Keratinocyte (primary cell): ENCODE measurements at regions not wholly inside any gene's neighbourhood (a gene's known extent, or its start where the extent isn't known, plus 50 kb on each side); places are given as distances from the start of the nearest gene placed in this dataset.

ENCODE experiments used
- DNase-seq: peaks from one replicate; pipeline ENCODE4 v3.0.0-alpha.2; 2011; ENCODE audit warnings: low read depth, missing footprints, low spot score
- FAIRE-seq: peaks from 2 replicates; lab custom pipeline; 2011; peaks lifted over from hg19 to GRCh38; lab: Jason Lieb, UNC
- H2AFZ ChIP-seq: 2 replicates; pipeline ENCODE4 v1.6.0; 2012; ENCODE audit warnings: low read length, control low read depth, inconsistent platforms; ENCODE audit not compliant: control insufficient read depth
- H3K27ac ChIP-seq: 2 replicates; pipeline ENCODE4 v1.5.1; 2011; ENCODE audit warnings: low read length; ENCODE audit not compliant: control insufficient read depth, insufficient read depth
- H3K27me3 ChIP-seq: 3 replicates; pipeline ENCODE4 v1.6.0; 2011; ENCODE audit warnings: low read length; ENCODE audit not compliant: control insufficient read depth, insufficient read depth; ENCODE audit errors: extremely low read depth
- H3K36me3 ChIP-seq, 2 experiments: 2 replicates in 1 of 2; 3 replicates in 1 of 2; pipeline ENCODE4 v1.5.1; 2011; ENCODE audit warnings: low read length in 2 of 2, mild to moderate bottlenecking in 1 of 2; ENCODE audit not compliant: control insufficient read depth in 2 of 2, insufficient read depth in 2 of 2; ENCODE audit errors: extremely low read depth in 1 of 2
- H3K4me1 ChIP-seq: 3 replicates; pipeline ENCODE4 v1.5.1; 2011; ENCODE audit warnings: low read length; ENCODE audit not compliant: control insufficient read depth, insufficient read depth; ENCODE audit errors: extremely low read depth
- H3K4me2 ChIP-seq: 3 replicates; pipeline ENCODE4 v1.6.0; 2011; ENCODE audit warnings: low read depth, low read length; ENCODE audit not compliant: control insufficient read depth, insufficient read depth; ENCODE audit errors: extremely low read depth
- H3K4me3 ChIP-seq, 3 experiments: fragments of 200-600 bp in 1 of 3; sonication (generic) in 1 of 3; 2 replicates in 2 of 3; 3 replicates in 1 of 3; pipeline ENCODE4 v1.5.1; 2011 to 2016; ENCODE audit warnings: low read length in 3 of 3, mild to moderate bottlenecking in 3 of 3, control low read depth in 2 of 3, inconsistent platforms in 1 of 3, low read depth in 1 of 3, mixed read lengths in 1 of 3, mixed run types in 1 of 3, moderate library complexity in 1 of 3; ENCODE audit not compliant: control insufficient read depth in 2 of 3, insufficient read depth in 2 of 3; ENCODE audit errors: extremely low read depth in 1 of 3
- H3K79me2 ChIP-seq: 2 replicates; pipeline ENCODE4 v1.6.0; 2012; ENCODE audit warnings: low read length; ENCODE audit not compliant: control insufficient read depth, insufficient read depth
- H3K9ac ChIP-seq: 3 replicates; pipeline ENCODE4 v1.6.0; 2011; ENCODE audit warnings: low read length; ENCODE audit not compliant: control insufficient read depth, insufficient read depth; ENCODE audit errors: extremely low read depth
- H3K9me1 ChIP-seq: 3 replicates; pipeline ENCODE4 v1.6.0; 2011; ENCODE audit warnings: low read length; ENCODE audit not compliant: control insufficient read depth, insufficient read depth; ENCODE audit errors: extremely low read depth
- H3K9me3 ChIP-seq: 2 replicates; pipeline ENCODE4 v1.5.1; 2012; ENCODE audit warnings: low read depth, low read length; ENCODE audit not compliant: control insufficient read depth
- H4K20me1 ChIP-seq: 3 replicates; pipeline ENCODE4 v1.6.0; 2011; ENCODE audit warnings: low read length; ENCODE audit not compliant: control insufficient read depth, insufficient read depth; ENCODE audit errors: extremely low read depth
- EZH2 ChIP-seq: IDR thresholded peaks from one replicate; pipeline ENCODE4 v1.6.1; 2012; ENCODE audit warnings: inconsistent platforms, mild to moderate bottlenecking, low read length, moderate library complexity
- dilution Hi-C: fragments of 300-500 bp; cut with MboI; formaldehyde crosslinking; loops from one replicate; pipeline ENCODE4 v1.7.0; 2020; ENCODE audit warnings: low sequenced_read_pairs; ENCODE audit not compliant: extremely low pct_ligation_motif_present
- TF ChIP-seq, protein P1 (sequence below), 3 experiments: IDR thresholded peaks in 1 of 3; conservative IDR thresholded peaks in 1 of 3; optimal IDR thresholded peaks in 1 of 3; 2 replicates in 2 of 3; 3 replicates in 1 of 3; pipeline versions ENCODE3 to v1.5.1; 2011; ENCODE audit warnings: low read length in 3 of 3, mild to moderate bottlenecking in 3 of 3, moderate library complexity in 2 of 3, control low read depth in 1 of 3, inconsistent platforms in 1 of 3; ENCODE audit not compliant: insufficient read depth in 2 of 3; ENCODE audit errors: extremely low read depth in 1 of 3

DNA sequence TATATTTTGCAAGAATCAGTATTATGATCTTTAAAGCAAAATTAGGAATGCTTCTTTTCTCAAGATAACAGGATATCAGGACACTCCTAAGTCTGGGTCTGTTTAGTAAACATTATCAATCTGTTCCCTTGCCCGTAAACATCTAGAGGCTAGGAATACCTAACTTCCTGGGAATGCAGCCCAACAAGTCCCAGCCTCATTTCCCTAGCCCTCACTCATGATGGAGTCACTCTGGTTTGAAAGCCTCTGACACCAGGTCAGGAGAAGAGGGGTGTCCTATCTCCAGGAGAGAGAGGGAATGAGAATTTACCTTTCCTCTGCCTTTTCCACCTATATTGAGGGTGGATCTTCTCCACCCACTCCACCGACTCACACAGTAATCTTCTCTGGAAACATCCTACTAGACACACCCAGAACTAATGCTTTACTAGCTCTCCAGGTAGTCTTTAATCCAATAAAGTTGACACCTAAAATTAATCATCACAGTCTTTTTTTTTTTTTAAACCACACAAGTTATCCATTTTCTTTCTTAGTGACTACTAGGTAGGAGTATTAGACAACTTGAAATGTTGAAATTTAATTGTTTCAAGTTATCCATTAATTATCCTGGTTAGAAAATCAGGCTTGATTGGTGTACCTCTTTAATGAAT, 659.3 kb downstream of the USP25 start:
- no peaks in the 10 kb centered on the region for H3K27me3 ChIP-seq

DNA sequence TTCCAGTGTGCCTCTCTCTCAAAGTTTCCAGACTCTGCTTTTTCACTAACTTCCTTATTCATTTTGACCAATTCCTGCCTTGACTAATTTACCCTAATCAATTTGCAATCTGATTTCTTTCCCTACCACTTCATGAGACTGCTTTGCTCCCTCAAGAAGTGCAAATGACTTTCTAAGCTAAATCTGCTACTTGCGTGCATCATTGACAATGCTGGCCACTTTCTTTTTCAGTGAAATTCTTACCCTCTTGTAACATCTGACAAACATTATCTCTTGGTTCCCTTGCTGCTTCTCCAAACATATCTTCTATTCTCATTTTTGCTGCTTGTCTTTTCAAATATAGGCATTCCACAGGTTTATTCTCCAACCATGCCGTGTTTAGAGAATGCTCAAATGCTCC, 659.9 kb downstream of the USP25 start:
- Histone ChIP-seq H3K9me3 (no peaks in the 10 kb centered on the region), H3K4me1 (no peaks in the 10 kb centered on the region), H3K9ac (no peak overlapping the region), H3K4me3 (no peak overlapping the region), H2AFZ (no peak overlapping the region), H4K20me1 (no peaks in the 10 kb centered on the region), H3K36me3 (no peaks in the 10 kb centered on the region), H3K4me2 (no peak overlapping the region), H3K9me1 (no peaks in the 10 kb centered on the region), H3K27me3 (no peaks in the 10 kb centered on the region), H3K79me2 (no peaks in the 10 kb centered on the region), H3K27ac (no peak overlapping the region)
- FAIRE-seq (no peak), DNase-seq (no peak)
- TF ChIP-seq EZH2 = no peak
- TF ChIP-seq, protein P1, sequence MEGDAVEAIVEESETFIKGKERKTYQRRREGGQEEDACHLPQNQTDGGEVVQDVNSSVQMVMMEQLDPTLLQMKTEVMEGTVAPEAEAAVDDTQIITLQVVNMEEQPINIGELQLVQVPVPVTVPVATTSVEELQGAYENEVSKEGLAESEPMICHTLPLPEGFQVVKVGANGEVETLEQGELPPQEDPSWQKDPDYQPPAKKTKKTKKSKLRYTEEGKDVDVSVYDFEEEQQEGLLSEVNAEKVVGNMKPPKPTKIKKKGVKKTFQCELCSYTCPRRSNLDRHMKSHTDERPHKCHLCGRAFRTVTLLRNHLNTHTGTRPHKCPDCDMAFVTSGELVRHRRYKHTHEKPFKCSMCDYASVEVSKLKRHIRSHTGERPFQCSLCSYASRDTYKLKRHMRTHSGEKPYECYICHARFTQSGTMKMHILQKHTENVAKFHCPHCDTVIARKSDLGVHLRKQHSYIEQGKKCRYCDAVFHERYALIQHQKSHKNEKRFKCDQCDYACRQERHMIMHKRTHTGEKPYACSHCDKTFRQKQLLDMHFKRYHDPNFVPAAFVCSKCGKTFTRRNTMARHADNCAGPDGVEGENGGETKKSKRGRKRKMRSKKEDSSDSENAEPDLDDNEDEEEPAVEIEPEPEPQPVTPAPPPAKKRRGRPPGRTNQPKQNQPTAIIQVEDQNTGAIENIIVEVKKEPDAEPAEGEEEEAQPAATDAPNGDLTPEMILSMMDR (optimal IDR thresholded peaks at IDR 0.05 in 1 of 3, IDR thresholded peaks at IDR 0.05 in 1 of 3, conservative IDR thresholded peaks at IDR 0.05 in 1 of 3; ENCODE audit: extremely low read depth in 1 of 3, insufficient read depth in 2 of 3, low read length in 3 of 3) = no peak
- dilution Hi-C loops = no loop called here

More for the DNA sequence above, 659.3 kb downstream of the USP25 start:
- no peaks in the 10 kb centered on the region for H3K9me1 ChIP-seq
- H3K4me2 ChIP-seq = no peak overlapping the region
- no peak overlapping the region for H3K27ac ChIP-seq
- H3K4me1 ChIP-seq = no peaks in the 10 kb centered on the region
- no peaks in the 10 kb centered on the region for H3K36me3 ChIP-seq
- no peaks in the 10 kb centered on the region for H4K20me1 ChIP-seq
- DNase-seq = no peak
- no peak for FAIRE-seq
- peak overlapping the region; percentile 40 for H2AFZ ChIP-seq
- H3K79me2 ChIP-seq = no peaks in the 10 kb centered on the region
- no peak overlapping the region for H3K9ac ChIP-seq
- no peak for TF ChIP-seq EZH2
- TF ChIP-seq, protein P1 (optimal IDR thresholded peaks at IDR 0.05 in 1 of 3, IDR thresholded peaks at IDR 0.05 in 1 of 3, conservative IDR thresholded peaks at IDR 0.05 in 1 of 3; ENCODE audit: extremely low read depth in 1 of 3, insufficient read depth in 2 of 3, low read length in 3 of 3) = no peak
- no peak overlapping the region for H3K4me3 ChIP-seq
- H3K9me3 ChIP-seq = no peaks in the 10 kb centered on the region
- dilution Hi-C loops = no loop called here
